HFFc6 (cell line): ENCODE measurements at regions not wholly inside any gene's neighbourhood (a gene's known extent, or its start where the extent isn't known, plus 50 kb on each side); places are given as distances from the start of the nearest gene placed in this dataset.

Experiments used
- DNase-seq: peaks from one replicate; pipeline ENCODE4 v3.0.0-alpha.2; 2018
- H3K27ac Mint-ChIP-seq: 2 replicates; pipeline ENCODE4 v1.8.0; 2020; ENCODE audit warnings: mild to moderate bottlenecking, mixed read lengths
- H3K27me3 Mint-ChIP-seq: 2 replicates; pipeline ENCODE4 v1.8.0; 2021; ENCODE audit warnings: mild to moderate bottlenecking, moderate library complexity, mixed read lengths; ENCODE audit not compliant: insufficient read depth
- H3K36me3 Mint-ChIP-seq: 2 replicates; pipeline ENCODE4 v1.8.0; 2021; ENCODE audit warnings: low read depth, mixed read lengths
- H3K4me1 Mint-ChIP-seq: 2 replicates; pipeline ENCODE4 v1.8.0; 2020; ENCODE audit warnings: low read depth, mixed read lengths
- H3K4me3 Mint-ChIP-seq: 2 replicates; pipeline ENCODE4 v1.8.0; 2020; ENCODE audit warnings: mild to moderate bottlenecking, moderate library complexity, mixed read lengths
- H3K9me3 Mint-ChIP-seq: 2 replicates; pipeline ENCODE4 v1.8.0; 2020; ENCODE audit warnings: mild to moderate bottlenecking, mixed read lengths
- CTCF ChIP-seq: fragments of 200-600 bp; sonication (generic); IDR thresholded peaks from 2 replicates; pipeline ENCODE4 v1.5.0; 2021; ENCODE audit warnings: antibody characterized with exemption, mild to moderate bottlenecking

GRCh38 chr10:3245395-3245794, 72.8 kb upstream of the PITRM1 start:
- Mint-ChIP-seq H3K27ac (no peak overlapping the region), H3K9me3 (no peaks in the 10 kb centered on the region), H3K4me1 (peaks cover 22% of the 10 kb centered on the region), H3K4me3 (no peak overlapping the region), H3K36me3 (no peaks in the 10 kb centered on the region), H3K27me3 (peaks cover 3% of the 10 kb centered on the region)
- DNase-seq = no peak
- TF ChIP-seq CTCF = no peak

- TF ChIP-seq CTCF = no peak
- Mint-ChIP-seq H3K27me3 (peaks cover 11% of the 10 kb centered on the region), H3K27ac (no peak overlapping the region), H3K4me3 (no peak overlapping the region), H3K36me3 (no peaks in the 10 kb centered on the region), H3K9me3 (no peaks in the 10 kb centered on the region), H3K4me1 (peaks cover 6% of the 10 kb centered on the region; the same call in 1 of the 2 replicates)
- no peak for DNase-seq
These were observed 69.5 kb upstream of the PITRM1 start for GRCh38 chr10:3241967-3242650.

- peaks cover 13% of the 10 kb centered on the region for H3K27me3 Mint-ChIP-seq
- peaks cover 6% of the 10 kb centered on the region; the same call in 1 of the 2 replicates for H3K4me1 Mint-ChIP-seq
- no peak for DNase-seq
- no peaks in the 10 kb centered on the region for H3K9me3 Mint-ChIP-seq
- H3K36me3 Mint-ChIP-seq = no peaks in the 10 kb centered on the region
- TF ChIP-seq CTCF = no peak
- no peak overlapping the region for H3K4me3 Mint-ChIP-seq
- no peak overlapping the region for H3K27ac Mint-ChIP-seq
These were observed 68.8 kb upstream of the PITRM1 start for GRCh38 chr10:3241274-3241921.

GRCh38 chr10:3239920-3240894, 67.6 kb upstream of the PITRM1 start:
- Mint-ChIP-seq H3K27ac (no peak overlapping the region), H3K4me3 (no peak overlapping the region), H3K9me3 (no peaks in the 10 kb centered on the region), H3K4me1 (peaks cover 6% of the 10 kb centered on the region; the same call in 1 of the 2 replicates), H3K36me3 (no peaks in the 10 kb centered on the region), H3K27me3 (peaks cover 11% of the 10 kb centered on the region)
- DNase-seq = no peak
- TF ChIP-seq CTCF = no peak; the same call in 1 of the 2 replicates
